Prostate gland (tissue), 2 donors: ENCODE measurements at regions not wholly inside any gene's neighbourhood (a gene's known extent, or its start where the extent isn't known, plus 50 kb on each side); places are given as distances from the start of the nearest gene placed in this dataset.

Experiments
- DNase-seq: peaks from one replicate; pipeline ENCODE4 v3.0.0-alpha.2; 2019; ENCODE audit warnings: low spot score
- H3K27ac ChIP-seq, 2 donors: fragments of 200-600 bp; sonication (generic); 2 replicates each; pipeline ENCODE4 v1.5.1; 2017 to 2019
- H3K27me3 ChIP-seq: fragments of 200-600 bp; sonication (generic); replicated peaks from 2 replicates; pipeline ENCODE4 v1.5.1; 2019; ENCODE audit not compliant: insufficient read depth
- H3K36me3 ChIP-seq, 2 donors: fragments of 200-600 bp; sonication (generic); 1 replicate in 1 of 2; 2 replicates in 1 of 2; pipeline versions ENCODE4 v1.5.1 to v1.8.1; 2017 to 2019
- H3K4me1 ChIP-seq: fragments of 200-600 bp; sonication (generic); replicated peaks from 2 replicates; pipeline ENCODE4 v1.5.1; 2019
- H3K4me3 ChIP-seq, 2 donors: fragments of 200-600 bp; sonication (generic); 2 replicates each; pipeline ENCODE4 v1.5.1; 2017 to 2019
- H3K9me3 ChIP-seq: fragments of 200-600 bp; sonication (generic); 2 replicates; pipeline ENCODE4 v1.5.1; 2017
- POLR2A ChIP-seq: fragments of 450-650 bp; IDR thresholded peaks from one replicate; pipeline ENCODE4 v1.6.1; 2016; ENCODE audit warnings: antibody characterized with exemption, mild to moderate bottlenecking
- POLR2AphosphoS5 ChIP-seq: sonication (generic); formaldehyde crosslinking; IDR thresholded peaks from one replicate; pipeline ENCODE4 v1.6.1; 2017; ENCODE audit warnings: antibody characterized with exemption
- WGBS: methylation state at CpG from one replicate; pipeline ENCODE4 v1.1.5; 2018; 5-methylcytosine and 5-hydroxymethylcytosine counted together
- intact Hi-C: fragments of 100-400 bp; cut with DNase I; formaldehyde crosslinking; loops from one replicate; pipeline ENCODE4 v1.14.2; 2022
- TF ChIP-seq, protein P1 (sequence below), 4 experiments: fragments of 200-600 bp in 2 of 4; fragments of 450-650 bp in 2 of 4; sonication (generic) in 2 of 4; IDR thresholded peaks; 1 replicate in 3 of 4; 2 replicates in 1 of 4; pipeline ENCODE4 v1.5.1; 2016 to 2019; ENCODE audit warnings: antibody characterized with exemption in 4 of 4, mild to moderate bottlenecking in 2 of 4, moderate library complexity in 2 of 4

DNA sequence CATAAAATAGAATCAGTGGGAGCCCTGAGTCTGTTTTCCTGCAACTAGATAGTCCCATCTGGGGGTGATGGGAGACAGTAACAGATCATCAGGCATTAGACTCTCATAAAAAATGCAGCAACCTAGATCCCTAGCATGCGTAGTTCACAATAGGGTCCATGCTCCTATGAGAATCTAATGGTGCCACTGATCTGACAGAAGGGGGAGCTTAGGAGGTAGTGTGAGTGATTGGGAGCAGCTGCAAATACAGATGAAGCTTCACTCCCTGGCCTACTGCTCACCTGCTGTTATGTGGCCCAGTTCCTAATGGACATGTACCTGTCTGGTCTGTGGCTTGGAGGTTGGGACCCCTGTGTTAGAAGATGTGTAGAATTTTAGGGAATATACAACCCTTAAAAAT lies 904.5 kb upstream of the EPHA7 start:
- no peaks in the 10 kb centered on the region for H3K36me3 ChIP-seq
- no peak for DNase-seq
- H3K27ac ChIP-seq = no peak overlapping the region
- TF ChIP-seq POLR2A (no peak), POLR2AphosphoS5 (no peak)
- TF ChIP-seq, protein P1, sequence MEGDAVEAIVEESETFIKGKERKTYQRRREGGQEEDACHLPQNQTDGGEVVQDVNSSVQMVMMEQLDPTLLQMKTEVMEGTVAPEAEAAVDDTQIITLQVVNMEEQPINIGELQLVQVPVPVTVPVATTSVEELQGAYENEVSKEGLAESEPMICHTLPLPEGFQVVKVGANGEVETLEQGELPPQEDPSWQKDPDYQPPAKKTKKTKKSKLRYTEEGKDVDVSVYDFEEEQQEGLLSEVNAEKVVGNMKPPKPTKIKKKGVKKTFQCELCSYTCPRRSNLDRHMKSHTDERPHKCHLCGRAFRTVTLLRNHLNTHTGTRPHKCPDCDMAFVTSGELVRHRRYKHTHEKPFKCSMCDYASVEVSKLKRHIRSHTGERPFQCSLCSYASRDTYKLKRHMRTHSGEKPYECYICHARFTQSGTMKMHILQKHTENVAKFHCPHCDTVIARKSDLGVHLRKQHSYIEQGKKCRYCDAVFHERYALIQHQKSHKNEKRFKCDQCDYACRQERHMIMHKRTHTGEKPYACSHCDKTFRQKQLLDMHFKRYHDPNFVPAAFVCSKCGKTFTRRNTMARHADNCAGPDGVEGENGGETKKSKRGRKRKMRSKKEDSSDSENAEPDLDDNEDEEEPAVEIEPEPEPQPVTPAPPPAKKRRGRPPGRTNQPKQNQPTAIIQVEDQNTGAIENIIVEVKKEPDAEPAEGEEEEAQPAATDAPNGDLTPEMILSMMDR (IDR thresholded peaks at IDR 0.05) = no peak
- no peaks in the 10 kb centered on the region for H3K9me3 ChIP-seq
- WGBS = 76% methylated on average over 1 of the region's 1 CpG
- H3K4me1 ChIP-seq = no peaks in the 10 kb centered on the region
- intact Hi-C loops = no loop called here
- no peaks in the 10 kb centered on the region for H3K27me3 ChIP-seq
- no peak overlapping the region for H3K4me3 ChIP-seq

DNA sequence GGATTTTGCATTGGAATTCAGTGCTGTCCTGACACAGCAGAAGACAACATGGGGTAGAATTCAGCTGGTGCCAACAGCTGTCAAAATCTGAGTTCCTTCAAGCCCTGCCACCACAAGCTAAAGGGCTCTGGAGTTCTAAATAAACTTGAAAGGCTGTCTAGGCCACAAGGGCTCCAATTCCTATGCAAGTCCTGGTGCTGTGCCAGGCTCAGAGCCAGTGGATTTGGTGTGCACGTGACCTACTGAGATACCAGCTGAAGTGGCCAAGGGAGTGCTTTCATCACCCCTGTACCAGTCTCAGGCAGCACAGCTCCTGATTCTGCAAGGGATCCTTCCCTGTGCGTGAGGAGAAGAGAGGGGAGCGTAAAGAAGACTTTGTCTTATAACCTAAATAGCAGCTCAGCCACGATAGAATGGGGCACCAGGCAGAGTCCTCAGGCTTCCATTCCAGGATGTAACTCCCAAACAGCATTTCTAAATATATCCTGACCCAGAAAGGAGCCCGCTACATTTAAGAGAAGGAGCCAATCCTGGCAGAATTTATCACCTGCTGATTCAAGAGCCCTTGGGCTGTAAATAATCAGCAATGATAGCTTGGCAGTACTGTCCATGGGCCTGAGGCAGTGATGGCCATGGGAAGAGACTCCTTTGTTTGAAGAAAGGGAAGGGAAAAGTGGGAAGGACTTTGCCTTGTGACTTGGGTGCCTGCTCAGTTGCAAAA lies 881.2 kb upstream of the EPHA7 start:
- H3K27me3 ChIP-seq = no peaks in the 10 kb centered on the region
- intact Hi-C loops = no loop called here
- no peaks in the 10 kb centered on the region for H3K36me3 ChIP-seq
- 81% methylated on average over 5 of the region's 5 CpGs for WGBS
- H3K4me3 ChIP-seq = no peak overlapping the region
- no peak overlapping the region for H3K27ac ChIP-seq
- no peak for TF ChIP-seq POLR2AphosphoS5
- TF ChIP-seq POLR2A = no peak
- TF ChIP-seq, protein P1 (IDR thresholded peaks at IDR 0.05) = no peak
- no peaks in the 10 kb centered on the region for H3K9me3 ChIP-seq
- no peak for DNase-seq
- H3K4me1 ChIP-seq = no peaks in the 10 kb centered on the region

DNA sequence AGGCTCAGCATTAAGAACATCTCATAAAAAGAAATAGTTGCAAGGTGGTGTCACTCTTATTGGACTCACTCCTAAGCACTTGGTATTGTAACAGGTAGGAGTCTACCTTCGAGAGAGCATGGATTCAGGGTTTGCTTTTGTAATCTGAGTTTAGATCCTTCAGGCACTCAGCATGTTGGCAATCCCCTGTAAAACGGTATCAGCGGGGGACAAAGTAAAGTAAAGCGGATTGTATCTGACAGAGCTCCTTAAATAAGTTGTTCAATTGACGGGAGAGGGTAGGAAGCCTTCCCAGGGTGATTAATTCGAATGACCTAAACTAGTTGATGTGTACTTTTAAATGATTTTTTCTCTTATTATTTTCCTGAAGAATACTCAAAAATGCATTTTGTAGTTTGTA lies 869.8 kb upstream of the EPHA7 start:
- Histone ChIP-seq H3K9me3 (no peaks in the 10 kb centered on the region), H3K36me3 (no peaks in the 10 kb centered on the region), H3K27me3 (no peaks in the 10 kb centered on the region), H3K27ac (no peak overlapping the region), H3K4me3 (no peak overlapping the region), H3K4me1 (no peaks in the 10 kb centered on the region)
- TF ChIP-seq, protein P1 (IDR thresholded peaks at IDR 0.05) = no peak
- no peak for TF ChIP-seq POLR2A
- TF ChIP-seq POLR2AphosphoS5 = no peak
- WGBS = 68% methylated on average over 6 of the region's 6 CpGs
- no peak for DNase-seq
- intact Hi-C loops = no loop called here

DNA sequence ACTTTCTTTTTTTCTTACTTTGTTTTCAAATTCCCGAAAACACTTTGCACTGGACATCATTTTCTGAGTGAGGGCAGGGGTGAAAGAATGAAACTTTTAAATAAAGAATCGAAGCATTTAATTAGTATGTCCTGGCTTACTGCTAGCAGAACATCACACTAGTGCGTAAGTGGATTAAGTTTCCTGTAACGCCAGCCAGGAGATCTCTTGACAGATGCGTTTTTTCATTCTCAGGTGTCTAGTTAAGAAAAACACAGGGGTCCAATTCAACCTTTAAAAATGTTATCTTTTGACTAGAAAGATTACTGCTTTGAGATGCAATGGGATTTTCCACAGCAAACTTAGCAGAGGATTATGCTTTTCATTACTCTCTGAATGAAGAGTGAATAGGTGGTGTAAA lies 858.8 kb upstream of the EPHA7 start:
- Histone ChIP-seq H3K4me3 (no peak overlapping the region), H3K27ac (no peak overlapping the region), H3K4me1 (no peaks in the 10 kb centered on the region), H3K27me3 (no peaks in the 10 kb centered on the region), H3K9me3 (no peaks in the 10 kb centered on the region), H3K36me3 (no peaks in the 10 kb centered on the region)
- whole genome bisulfite sequencing = 31% methylated on average over 5 of the region's 5 CpGs
- TF ChIP-seq, protein P1 (IDR thresholded peaks at IDR 0.05) = no peak
- TF ChIP-seq POLR2AphosphoS5 = no peak
- TF ChIP-seq POLR2A = no peak
- DNase-seq = no peak
- intact Hi-C loops = no loop called here

DNA sequence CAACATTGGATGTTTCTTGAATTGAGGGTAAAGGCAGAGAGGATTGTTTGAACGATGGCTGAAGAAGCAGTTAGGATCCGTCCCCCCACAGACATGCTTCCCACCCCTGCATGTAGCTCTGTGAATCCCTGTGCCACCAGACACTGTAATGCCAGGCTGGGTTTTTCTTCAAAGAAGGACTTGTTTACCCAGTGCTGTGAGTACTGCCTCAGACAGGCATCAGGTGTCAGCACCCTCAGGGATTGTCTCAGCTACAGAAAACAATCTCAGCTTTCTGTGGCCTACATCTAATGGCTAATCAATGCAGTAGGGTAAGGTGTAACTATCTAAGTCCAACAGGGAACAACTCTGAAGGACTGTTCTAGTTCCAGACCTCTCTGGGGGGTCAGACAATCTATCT lies 853.0 kb upstream of the EPHA7 start:
- H3K4me3 ChIP-seq = no peak overlapping the region
- no peaks in the 10 kb centered on the region for H3K27me3 ChIP-seq
- H3K4me1 ChIP-seq = no peaks in the 10 kb centered on the region
- intact Hi-C loops = no loop called here
- H3K36me3 ChIP-seq = no peaks in the 10 kb centered on the region
- TF ChIP-seq POLR2AphosphoS5 (no peak), POLR2A (no peak)
- TF ChIP-seq, protein P1 (IDR thresholded peaks at IDR 0.05) = no peak
- 50% methylated on average over 2 of the region's 2 CpGs for WGBS
- no peak for DNase-seq
- H3K27ac ChIP-seq = no peak overlapping the region
- no peaks in the 10 kb centered on the region for H3K9me3 ChIP-seq
